D721Med (cell line): ENCODE measurements at regions not wholly inside any gene's neighbourhood (a gene's known extent, or its start where the extent isn't known, plus 50 kb on each side); places are given as distances from the start of the nearest gene placed in this dataset.

ENCODE experiments used
- DNase-seq: peaks from one replicate; pipeline ENCODE4 v3.0.0; 2011; ENCODE audit warnings: low spot score; ENCODE audit not compliant: insufficient read length
- FAIRE-seq: peaks from 2 replicates; lab custom pipeline; 2011; peaks lifted over from hg19 to GRCh38; lab: Jason Lieb, UNC
- CTCF ChIP-seq: IDR thresholded peaks from 2 replicates; pipeline ENCODE4 v1.5.1; 2012; ENCODE audit warnings: mild to moderate bottlenecking, control low read depth; ENCODE audit not compliant: insufficient read depth; ENCODE audit errors: missing control alignments

- TF ChIP-seq CTCF: no peak
- DNase-seq (no peak), FAIRE-seq (no peak)
These were observed 716.6 kb upstream of the FZD8 start for GRCh38 chr10:36358736-36359135.

GRCh38 chr10:36354633-36355032, 712.5 kb upstream of the FZD8 start:
- DNase-seq (no peak), FAIRE-seq (no peak)
- TF ChIP-seq CTCF: no peak

- no peak for TF ChIP-seq CTCF
- FAIRE-seq: no peak
- DNase-seq: no peak
These were observed 709.1 kb upstream of the FZD8 start for GRCh38 chr10:36351159-36351558.

GRCh38 chr10:36349445-36350078, 707.5 kb upstream of the FZD8 start:
- FAIRE-seq: no peak
- TF ChIP-seq CTCF: no peak
- no peak for DNase-seq

GRCh38 chr10:36345807-36346206, 703.7 kb upstream of the FZD8 start:
- no peak for TF ChIP-seq CTCF
- FAIRE-seq: no peak
- no peak for DNase-seq

- FAIRE-seq (no peak), DNase-seq (no peak)
- no peak for TF ChIP-seq CTCF
These were observed 703.1 kb upstream of the FZD8 start for GRCh38 chr10:36345175-36345533.

- no peak for DNase-seq
- no peak for TF ChIP-seq CTCF
- no peak for FAIRE-seq
These were observed 702.4 kb upstream of the FZD8 start for GRCh38 chr10:36344240-36345174.
